GM18870 (cell line): ENCODE measurements at regions not wholly inside any gene's neighbourhood (a gene's known extent, or its start where the extent isn't known, plus 50 kb on each side); places are given as distances from the start of the nearest gene placed in this dataset.

Source experiments
- ATAC-seq: cut with Tn5 transposase; IDR thresholded peaks from one replicate; pipeline ENCODE4 v1.9.1; 2021; ENCODE audit warnings: moderate library complexity; ENCODE audit not compliant: unreplicated experiment

GRCh38 chrX:134172588-134173259 is 64.3 kb upstream of the CCDC160 start:
- no peak for ATAC-seq

DNA sequence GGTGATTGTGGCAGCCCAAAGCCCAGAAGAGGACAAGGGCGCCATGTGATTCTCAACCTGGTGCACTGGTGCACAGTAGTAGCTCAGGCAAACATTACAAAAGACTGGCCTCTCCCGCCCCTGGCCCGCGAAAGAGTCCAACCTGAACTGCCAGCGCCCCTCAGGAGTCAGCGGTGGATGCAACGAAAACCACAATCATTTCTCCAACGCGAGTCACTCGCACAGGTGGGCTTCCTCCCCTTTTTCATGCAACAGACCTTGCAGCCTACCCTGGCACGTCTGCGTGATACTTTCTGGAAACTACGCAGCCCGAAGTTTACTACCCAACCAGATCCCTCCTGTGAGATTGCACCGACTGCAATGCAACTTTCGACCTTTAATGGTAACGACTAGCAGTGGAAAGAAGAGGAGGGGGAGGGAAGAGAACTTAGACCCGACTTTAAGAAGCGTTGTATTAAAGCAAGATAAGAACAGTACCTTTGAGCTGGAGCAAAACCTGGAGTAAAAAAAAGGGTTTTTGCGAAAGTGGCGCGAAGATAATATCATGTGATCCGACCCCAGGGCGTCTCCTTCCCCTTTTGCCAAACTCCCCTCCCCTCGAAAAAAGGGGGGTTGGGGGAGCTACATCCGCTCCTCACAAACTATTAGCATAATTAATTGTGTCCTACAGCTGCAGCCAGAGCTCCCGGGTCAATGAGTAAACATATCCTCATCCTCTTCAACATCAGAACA is 63.3 kb upstream of the CCDC160 start:
- no peak for ATAC-seq

DNA sequence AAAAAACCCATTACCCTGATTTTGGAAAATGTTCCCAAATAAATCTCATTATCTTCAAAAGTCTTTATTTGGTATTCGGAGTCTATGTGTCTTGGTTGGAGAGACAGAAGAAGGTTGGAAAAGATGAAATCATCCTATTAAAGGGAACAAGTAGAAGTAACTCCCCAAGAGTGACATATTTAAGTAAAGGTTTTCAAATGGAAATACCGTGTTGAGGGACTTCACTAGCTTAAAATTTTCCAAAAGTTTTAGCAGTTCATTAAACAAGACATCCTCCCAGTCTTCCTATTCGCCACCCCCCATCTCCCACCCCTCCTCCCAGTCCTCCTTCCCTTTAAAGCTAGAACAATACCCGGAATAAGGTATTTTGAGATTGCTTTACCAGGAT is 62.7 kb upstream of the CCDC160 start:
- no peak for ATAC-seq

GRCh38 chrX:134174859-134175258 is 62.1 kb upstream of the CCDC160 start:
- no peak for ATAC-seq

GRCh38 chrX:134177527-134177926 is 59.5 kb upstream of the CCDC160 start:
- no peak for ATAC-seq

- ATAC-seq: no peak
Observed at GRCh38 chrX:134180601-134181274, 56.2 kb upstream of the CCDC160 start.

DNA sequence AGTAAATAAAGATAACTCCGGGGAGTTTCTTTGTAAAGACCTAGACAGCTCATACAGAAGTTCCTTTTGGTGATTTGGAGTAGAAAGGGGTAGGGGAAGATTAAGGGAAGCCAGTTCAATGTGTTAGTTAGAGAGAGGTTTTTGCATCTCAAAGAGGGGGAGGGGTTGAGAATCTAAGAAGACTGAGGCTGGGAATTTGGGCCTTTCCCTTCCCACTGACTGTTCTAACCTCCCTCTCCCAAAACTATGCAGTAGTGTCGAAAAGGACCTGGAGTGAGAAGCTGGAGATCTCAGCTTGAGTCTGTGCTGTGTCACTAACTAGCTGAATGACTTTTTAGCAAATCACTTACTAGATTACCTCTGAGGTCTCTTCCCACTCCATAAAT is 55.7 kb upstream of the CCDC160 start:
- ATAC-seq: no peak

- ATAC-seq: no peak
Observed at GRCh38 chrX:134183665-134184064, 53.3 kb upstream of the CCDC160 start.

- ATAC-seq: no peak
Observed at GRCh38 chrX:134184936-134185335, 52.0 kb upstream of the CCDC160 start.

GRCh38 chrX:134186362-134187121 is 50.4 kb upstream of the CCDC160 start:
- ATAC-seq: peak; percentile 89
